HG02759 (cell line): ENCODE measurements at regions not wholly inside any gene's neighbourhood (a gene's known extent, or its start where the extent isn't known, plus 50 kb on each side); places are given as distances from the start of the nearest gene placed in this dataset.

Experiments
- ATAC-seq: cut with Tn5 transposase; IDR thresholded peaks from one replicate; pipeline ENCODE4 v1.9.1; 2021; ENCODE audit warnings: mild to moderate bottlenecking, moderate library complexity; ENCODE audit not compliant: unreplicated experiment

DNA sequence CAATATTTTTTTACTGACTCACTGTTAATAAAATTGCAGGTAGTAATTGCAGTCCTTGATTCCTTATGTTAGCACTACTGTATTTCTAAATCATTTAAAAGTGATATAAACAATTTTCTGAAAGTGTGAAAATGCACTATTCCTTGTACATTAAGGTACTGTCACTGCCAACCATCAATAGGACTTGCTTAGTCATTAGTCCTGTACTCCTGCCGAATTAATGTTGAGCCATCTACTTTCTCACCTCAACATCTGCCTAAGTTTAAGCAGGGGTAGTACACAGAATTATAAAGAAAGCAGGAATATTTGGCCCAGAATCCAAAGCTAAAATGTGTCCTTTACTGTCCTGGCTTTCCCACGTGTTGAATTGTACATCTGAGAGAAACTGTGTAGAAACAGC is 87.0 kb upstream of the TRPC3 start:
- ATAC-seq: no peak

DNA sequence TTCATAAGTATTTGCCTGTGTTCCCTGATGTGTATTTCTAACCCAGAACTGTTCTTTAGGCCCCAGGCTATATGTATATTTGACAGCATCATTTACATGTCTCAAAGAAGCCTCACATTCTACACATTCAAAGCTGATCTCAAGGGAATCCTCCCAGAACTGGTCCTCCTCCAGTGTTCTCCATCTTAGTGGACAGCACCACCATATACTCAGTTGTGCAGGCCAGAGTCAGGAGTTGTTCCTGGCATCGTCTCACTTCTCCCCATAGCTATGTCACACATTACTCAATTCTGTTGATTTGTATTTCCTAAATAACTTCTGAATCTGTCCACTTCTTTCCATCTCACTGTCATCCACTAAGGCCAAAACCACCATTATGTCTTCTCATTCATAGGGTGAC is 82.8 kb upstream of the TRPC3 start:
- no peak for ATAC-seq

DNA sequence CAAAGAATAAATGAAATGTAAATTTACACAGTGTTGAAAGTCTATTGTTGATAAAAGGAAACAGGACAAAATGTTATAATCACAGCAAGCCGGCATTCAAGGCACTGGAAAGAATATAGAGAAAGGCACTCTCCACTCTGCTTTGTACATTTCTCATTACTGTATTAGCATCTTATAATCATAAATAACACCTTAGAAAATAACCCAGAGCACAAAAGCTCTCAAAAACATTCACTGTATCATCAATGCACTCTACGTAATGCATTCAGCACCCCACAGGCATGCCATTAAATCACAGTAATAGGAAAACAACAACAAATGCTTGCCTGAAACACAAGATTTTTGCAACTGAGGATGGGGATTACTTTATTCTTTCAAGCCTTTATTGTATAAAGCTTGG is 75.3 kb upstream of the TRPC3 start:
- no peak for ATAC-seq

DNA sequence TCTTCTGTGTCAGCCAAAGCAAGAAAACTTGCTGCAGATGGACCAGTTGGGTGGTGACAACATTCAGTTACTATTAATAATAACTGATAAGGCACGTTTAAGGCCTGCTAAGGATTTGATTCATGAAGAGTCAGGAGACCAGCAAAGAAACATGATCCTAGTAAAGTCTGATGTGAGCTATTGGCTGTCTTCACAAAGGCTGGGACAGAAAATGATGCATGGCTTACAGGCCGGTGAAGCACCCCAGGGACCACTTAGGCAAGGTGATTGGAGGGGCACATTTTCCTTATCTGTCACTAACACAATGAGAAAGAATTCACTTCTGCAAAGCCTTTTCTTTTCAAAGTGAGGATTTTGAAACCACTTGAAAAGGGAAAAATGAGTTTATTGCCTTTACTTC is 65.4 kb upstream of the TRPC3 start:
- no peak for ATAC-seq

DNA sequence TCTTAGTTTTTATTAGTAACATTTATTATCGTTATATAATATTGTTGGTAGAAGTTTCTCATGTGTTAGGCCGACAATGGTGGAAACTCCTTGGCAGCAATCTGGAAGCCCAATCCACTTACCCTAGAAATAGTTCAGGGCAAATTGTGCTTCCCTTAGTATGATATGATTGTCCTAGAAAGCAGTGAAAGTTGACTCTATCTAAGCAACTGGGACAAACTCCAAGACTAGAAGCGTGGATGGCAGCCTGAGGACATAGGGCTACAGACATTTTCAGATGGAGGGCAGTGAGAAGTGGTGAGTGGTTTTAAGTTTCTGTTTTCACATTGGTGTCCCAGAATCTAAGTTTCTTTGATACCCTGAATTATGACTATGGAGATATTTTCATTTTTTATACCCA is 63.3 kb upstream of the TRPC3 start:
- ATAC-seq: no peak

DNA sequence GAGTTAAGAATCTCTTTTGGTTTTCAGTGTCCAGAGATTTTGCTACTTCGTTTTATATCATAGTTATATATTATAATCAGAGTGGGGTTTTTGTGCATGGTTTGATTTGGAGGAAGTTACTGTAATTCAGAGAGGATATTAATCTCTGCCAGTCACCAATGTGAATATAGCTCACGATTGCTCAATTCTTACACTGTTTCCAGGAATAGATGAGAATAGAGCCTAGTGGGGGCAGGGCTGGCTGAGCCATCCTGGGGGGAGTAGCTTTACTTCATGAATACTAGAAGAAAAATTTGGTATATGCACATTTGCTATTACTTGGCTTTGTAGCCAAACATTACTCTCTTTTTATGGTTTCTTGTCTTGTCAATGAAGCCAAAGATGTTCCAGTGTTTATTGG is 60.9 kb upstream of the TRPC3 start:
- ATAC-seq: no peak

DNA sequence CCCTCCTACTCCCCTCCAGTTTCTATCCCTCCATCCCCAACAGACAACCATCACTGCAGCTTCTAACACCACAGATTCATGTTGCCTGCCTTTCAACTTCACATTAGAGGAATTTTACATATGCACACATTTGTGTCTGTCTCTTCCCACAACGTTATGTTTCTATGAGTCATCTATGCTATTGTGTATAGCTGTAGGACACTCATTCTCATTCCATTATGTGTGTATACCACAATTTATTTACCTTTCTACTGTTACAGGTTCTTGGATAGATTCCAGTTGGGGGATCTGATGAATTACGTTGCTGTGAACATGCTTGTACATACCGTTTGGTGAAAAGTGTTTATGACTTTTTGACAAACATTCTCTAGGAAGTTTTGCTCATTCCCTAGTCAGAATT is 58.8 kb upstream of the TRPC3 start:
- no peak for ATAC-seq

DNA sequence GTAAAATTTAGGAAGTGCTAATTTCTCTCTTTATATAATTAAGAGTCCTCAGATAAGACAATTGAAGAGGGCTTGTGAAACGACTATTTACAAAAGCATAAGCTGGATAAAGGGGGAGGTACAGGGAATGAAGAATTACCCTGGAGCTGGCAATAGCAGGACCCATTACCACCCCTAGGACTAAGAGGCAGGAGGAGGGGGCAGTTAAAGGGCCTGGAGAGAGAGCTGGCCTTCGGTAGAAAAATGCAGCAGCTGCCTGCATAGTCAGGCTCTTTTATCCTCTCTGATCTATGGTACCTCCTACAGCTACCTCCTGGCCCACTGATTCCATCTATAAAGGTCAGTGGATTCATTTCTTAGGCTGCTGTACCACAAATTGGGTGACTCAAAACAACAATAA is 57.7 kb upstream of the TRPC3 start:
- no peak for ATAC-seq

DNA sequence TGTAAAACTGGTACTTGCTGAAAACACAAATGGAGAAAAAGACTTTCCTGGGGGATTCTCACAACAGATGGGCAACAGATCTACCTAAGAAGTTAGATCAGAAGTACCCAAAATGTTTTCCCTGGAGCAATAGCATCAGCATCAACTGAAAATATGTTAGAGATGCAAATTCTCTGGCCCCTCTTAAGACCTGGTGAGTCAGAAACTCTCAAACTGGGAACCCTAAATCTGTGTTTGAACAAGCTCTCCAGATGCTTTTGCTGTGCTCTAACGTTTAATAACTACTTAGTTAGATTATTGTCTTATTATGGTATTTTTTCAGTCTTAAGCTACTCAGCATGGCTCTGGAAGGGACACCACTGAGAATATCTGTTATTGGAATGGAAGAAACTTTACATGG is 55.2 kb upstream of the TRPC3 start:
- no peak for ATAC-seq

DNA sequence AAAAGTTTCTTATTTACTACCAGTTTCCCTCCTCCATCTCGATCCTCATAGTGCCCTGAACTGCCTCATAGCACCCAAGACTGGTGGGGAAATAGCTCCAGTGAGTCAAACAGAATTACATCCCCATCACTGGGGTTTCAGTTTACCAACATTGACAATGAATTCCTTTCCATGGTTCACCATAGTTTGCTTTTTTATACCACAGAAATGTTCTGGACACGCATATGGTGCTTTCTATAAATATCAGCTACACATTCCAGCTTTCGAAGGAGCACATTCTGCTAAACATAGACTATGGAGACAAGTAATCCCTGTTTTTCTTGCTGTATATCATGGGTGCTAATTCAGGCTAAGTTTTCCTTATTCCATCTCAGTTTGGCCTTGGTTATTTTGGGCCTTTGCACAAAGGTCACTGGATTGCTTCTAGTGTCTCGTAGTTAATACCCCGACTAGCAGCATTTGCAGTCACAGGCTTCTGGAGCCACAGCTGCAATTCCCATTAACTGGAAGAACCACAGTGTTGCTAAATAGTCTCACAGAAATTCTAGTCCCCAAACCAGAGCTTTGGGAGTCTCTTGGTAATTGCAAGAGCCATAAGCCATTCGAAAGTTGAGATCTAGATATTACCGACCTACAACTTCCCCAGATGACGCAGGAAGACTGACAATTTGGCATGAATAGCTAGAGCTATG is 53.4 kb upstream of the TRPC3 start:
- ATAC-seq: no peak

DNA sequence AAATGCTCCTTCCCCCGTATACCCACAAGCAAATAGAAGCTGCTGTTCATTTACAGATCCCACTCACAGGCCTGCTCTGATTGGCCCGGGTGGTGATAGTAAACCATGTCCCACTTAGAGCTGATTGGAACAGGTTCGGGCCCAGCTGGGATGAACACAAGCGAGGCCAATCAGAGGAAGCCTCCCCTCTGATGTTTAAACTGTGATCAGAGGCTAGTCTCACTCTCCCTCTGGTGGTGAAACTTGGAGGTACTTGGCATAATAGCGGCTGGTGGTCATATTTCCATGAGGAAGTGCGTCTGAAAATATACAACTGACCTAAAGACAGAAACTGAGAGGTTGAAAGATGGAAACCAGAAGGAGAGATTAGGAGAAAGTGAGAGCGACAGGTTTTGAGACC is 51.5 kb upstream of the TRPC3 start:
- ATAC-seq: peak; percentile 88
